ENCODE measurements at regions not wholly inside any gene's neighbourhood (a gene's known extent, or its start where the extent isn't known, plus 50 kb on each side); places are given as distances from the start of the nearest gene placed in this dataset.

- TF ChIP-seq, protein P1, sequence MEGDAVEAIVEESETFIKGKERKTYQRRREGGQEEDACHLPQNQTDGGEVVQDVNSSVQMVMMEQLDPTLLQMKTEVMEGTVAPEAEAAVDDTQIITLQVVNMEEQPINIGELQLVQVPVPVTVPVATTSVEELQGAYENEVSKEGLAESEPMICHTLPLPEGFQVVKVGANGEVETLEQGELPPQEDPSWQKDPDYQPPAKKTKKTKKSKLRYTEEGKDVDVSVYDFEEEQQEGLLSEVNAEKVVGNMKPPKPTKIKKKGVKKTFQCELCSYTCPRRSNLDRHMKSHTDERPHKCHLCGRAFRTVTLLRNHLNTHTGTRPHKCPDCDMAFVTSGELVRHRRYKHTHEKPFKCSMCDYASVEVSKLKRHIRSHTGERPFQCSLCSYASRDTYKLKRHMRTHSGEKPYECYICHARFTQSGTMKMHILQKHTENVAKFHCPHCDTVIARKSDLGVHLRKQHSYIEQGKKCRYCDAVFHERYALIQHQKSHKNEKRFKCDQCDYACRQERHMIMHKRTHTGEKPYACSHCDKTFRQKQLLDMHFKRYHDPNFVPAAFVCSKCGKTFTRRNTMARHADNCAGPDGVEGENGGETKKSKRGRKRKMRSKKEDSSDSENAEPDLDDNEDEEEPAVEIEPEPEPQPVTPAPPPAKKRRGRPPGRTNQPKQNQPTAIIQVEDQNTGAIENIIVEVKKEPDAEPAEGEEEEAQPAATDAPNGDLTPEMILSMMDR (IDR thresholded peaks at IDR 0.05; ENCODE audit: low read depth, low read length) = no peak
- no peak overlapping the region for H3K4me3 ChIP-seq (ENCODE audit: low read depth, low read length)
These were observed 174.0 kb upstream of the NEBL start for GRCh38 chr10:21071001-21071673.

DNA sequence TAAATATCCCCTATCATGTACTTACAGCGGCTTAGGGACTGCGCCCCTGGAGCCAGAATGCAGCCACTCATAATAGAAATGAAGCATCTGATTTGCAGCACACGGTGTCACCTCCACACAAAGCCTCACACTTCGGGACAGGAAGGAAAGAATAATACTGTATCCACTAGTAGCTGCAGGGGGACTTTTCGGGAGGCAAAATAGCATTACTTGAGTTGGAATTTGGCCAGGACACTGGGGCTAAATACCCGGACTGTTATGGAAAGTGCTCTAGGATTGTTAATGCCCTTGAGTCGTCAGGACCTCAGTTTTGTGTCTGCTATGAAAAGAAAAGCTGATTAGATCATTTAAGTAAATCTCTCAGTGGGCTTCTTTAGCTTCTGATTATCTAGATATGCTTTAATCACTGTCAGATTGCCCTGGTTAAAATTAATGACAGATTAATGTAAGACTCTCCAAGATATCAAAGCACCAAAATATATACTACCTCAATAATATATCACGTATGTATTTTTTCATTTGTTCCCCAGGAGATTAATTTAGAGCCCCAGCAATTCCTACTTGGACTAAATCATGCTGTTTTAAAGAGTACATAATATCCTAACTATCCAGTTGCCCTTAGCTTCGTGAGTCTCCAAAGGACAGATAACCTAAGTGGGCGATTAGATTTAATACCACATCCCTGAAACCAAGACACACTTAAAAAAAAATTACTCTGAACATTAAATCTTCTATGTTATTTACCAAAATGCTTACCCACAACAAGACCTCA is 173.0 kb upstream of the NEBL start:
- no peak overlapping the region for H3K4me3 ChIP-seq (ENCODE audit: low read depth, low read length)
- TF ChIP-seq, protein P1 (IDR thresholded peaks at IDR 0.05; ENCODE audit: low read depth, low read length) = no peak

DNA sequence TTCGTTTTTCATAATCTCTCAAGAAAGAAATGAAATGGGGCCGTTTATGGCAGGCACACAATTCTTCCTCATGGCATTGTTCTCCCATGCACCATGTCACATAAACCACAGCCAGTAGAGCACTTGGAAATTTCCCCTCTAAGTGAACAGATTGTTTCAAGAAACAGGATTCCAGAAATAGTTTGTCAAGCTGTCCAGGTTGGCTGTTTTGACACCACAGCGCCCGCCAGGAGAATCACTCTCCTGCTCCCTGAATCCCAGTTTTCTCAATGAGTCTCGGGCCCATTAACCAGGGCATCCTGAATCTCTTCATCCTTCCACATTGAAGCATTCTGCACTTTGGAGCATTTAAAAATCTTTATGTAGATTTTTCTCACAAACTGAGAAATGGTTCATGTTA is 172.2 kb upstream of the NEBL start:
- TF ChIP-seq, protein P1 (IDR thresholded peaks at IDR 0.05; ENCODE audit: low read depth, low read length) = no peak
- H3K4me3 ChIP-seq (ENCODE audit: low read depth, low read length) = no peak overlapping the region

DNA sequence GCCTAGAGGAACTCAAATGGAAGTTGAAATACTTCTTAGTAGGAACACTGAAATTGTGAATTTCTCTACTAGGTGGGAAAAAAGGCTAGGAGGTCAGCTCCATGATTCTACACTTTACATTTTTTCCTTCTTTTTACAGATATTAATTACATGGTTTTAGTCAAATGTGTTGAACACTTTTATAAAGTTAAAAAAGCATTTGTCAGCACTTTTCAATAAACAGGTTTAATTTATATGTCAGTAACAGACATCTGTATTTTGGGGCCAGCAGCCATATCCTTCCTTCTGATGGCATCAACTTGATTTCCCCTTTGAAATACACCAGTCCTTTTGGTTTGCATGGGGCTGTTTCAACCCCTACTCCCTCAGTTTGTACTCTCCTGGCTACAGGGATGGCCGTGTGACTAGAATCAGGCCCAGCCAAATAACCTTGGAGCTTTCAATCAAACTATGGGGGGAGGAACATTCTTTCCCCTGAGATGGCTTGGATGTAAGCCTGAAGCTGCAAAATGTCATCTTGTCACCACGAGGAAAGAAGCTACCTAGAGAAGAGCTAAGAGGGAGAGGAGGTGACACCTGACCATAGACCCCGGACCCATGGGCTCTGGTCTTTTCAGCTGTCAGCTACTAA is 171.0 kb upstream of the NEBL start:
- TF ChIP-seq, protein P1 (IDR thresholded peaks at IDR 0.05; ENCODE audit: low read depth, low read length) = no peak

GRCh38 chr10:21065621-21066248 is 168.6 kb upstream of the NEBL start:
- H3K4me3 ChIP-seq (ENCODE audit: low read depth, low read length) = no peak overlapping the region
- TF ChIP-seq, protein P1 (IDR thresholded peaks at IDR 0.05; ENCODE audit: low read depth, low read length) = no peak

More for the DNA sequence above, 171.0 kb upstream of the NEBL start:
- no peak overlapping the region for H3K4me3 ChIP-seq (ENCODE audit: low read depth, low read length)

DNA sequence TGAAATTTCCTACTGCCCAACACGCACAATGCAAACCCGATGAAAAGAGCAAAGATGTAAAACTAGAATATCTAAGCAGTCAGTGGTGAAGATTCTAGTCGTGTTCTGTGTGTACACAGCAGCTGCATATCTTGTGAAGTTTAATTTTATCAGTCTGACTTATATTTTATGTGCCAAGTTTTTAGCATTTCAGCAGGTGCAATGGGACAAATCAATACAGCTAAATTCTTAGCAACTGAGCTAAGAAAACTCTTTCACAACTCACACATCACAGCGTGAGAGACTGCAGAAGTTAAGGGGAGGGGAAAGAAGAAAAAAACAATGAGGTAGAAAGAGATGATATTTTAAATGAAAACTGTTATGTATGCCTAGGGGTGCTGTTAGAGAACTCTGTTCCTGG is 164.9 kb upstream of the NEBL start:
- H3K4me3 ChIP-seq (ENCODE audit: low read depth, low read length) = no peak overlapping the region
- TF ChIP-seq, protein P1 (IDR thresholded peaks at IDR 0.05; ENCODE audit: low read depth, low read length) = no peak

All from WI38 (cell line).